ENCODE measurements at regions not wholly inside any gene's neighbourhood (a gene's known extent, or its start where the extent isn't known, plus 50 kb on each side); places are given as distances from the start of the nearest gene placed in this dataset.

DNA sequence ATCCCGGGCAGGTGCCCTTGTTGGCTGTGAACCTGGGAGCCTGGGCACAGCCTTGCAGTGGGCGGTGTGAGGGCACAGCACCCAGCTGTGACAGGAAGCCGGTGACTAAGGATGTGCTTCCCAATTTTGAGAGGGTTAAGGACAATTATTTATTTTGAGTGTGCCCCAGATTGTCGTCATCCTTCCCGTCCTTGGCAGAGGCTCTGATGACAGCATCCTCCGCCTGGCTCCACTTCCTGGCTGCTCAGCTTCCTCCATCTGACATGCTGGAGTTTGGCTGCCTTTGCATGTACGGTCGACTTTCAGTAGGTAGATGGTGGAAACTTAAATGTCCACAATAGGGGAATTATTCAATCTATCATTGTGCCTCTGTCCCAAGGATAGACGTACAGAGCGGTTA is 282.4 kb upstream of the EEF2KMT start:
- Histone ChIP-seq H3K27me3 (no peaks in the 10 kb centered on the region), H3K4me3 (no peak overlapping the region), H3K36me3 (no peaks in the 10 kb centered on the region), H3K9me3 (no peaks in the 10 kb centered on the region), H3K4me1 (no peaks in the 10 kb centered on the region), H3K27ac (no peak overlapping the region)
- intact Hi-C loops (cut with DNase I; ENCODE audit: low total_unique reads) (no loop called here), in situ Hi-C loops (cut with MboI; ENCODE audit: low pct_ligation_motif_present in 1 of 4, low pct_unique_long_range_greater_than_20kb in 1 of 4, low sequenced_read_pairs in 3 of 4) (loop anchor here in 1 of 4 donors (10.0 kb wide), 1 partner anchor 65 kb away; no protein-coding TSS in a partner anchor)
- no peak for TF ChIP-seq EP300 (IDR thresholded peaks at IDR 0.05; ENCODE audit: low read depth)
- TF ChIP-seq, protein P1, sequence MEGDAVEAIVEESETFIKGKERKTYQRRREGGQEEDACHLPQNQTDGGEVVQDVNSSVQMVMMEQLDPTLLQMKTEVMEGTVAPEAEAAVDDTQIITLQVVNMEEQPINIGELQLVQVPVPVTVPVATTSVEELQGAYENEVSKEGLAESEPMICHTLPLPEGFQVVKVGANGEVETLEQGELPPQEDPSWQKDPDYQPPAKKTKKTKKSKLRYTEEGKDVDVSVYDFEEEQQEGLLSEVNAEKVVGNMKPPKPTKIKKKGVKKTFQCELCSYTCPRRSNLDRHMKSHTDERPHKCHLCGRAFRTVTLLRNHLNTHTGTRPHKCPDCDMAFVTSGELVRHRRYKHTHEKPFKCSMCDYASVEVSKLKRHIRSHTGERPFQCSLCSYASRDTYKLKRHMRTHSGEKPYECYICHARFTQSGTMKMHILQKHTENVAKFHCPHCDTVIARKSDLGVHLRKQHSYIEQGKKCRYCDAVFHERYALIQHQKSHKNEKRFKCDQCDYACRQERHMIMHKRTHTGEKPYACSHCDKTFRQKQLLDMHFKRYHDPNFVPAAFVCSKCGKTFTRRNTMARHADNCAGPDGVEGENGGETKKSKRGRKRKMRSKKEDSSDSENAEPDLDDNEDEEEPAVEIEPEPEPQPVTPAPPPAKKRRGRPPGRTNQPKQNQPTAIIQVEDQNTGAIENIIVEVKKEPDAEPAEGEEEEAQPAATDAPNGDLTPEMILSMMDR (IDR thresholded peaks at IDR 0.05) = no peak
- TF ChIP-seq POLR2A (IDR thresholded peaks at IDR 0.05) = no peak
- no peak for TF ChIP-seq POLR2AphosphoS5 (IDR thresholded peaks at IDR 0.05)
- WGBS, 2 donors (ENCODE audit: low coverage in 1 of 2) = 77 to 93% methylated on average over 5 to 10 of the region's 10 CpGs
- no peak for DNase-seq

DNA sequence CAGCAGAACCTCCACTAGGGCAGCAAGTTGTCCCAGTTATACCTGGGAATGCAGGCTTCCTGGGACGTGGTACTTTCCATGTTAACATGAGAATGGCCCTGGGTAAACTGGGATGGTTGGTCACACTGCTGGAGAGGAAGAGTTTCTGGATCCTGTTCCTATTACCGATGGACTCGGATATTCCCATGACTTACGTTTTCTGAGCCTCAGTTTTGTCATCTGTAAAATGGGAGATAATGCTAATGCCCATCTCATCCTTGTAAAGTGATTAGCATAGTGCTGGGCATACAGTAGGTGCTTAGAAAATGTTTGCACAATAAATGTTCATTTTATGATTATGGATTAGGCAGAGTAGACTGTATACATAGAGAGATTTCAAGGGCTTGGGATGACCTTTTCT is 280.9 kb upstream of the EEF2KMT start:
- 83% methylated on average over 4 of the region's 4 CpGs; no CpG with 5 or more reads in 1 of the 2 donors for WGBS, 2 donors (ENCODE audit: low coverage in 1 of 2)
- TF ChIP-seq POLR2AphosphoS5 (IDR thresholded peaks at IDR 0.05) = no peak
- no peak for DNase-seq
- in situ Hi-C loops (cut with MboI; ENCODE audit: low pct_ligation_motif_present in 1 of 4, low pct_unique_long_range_greater_than_20kb in 1 of 4, low sequenced_read_pairs in 3 of 4) = loop anchor here in 1 of 4 donors (10.0 kb wide), 1 partner anchor 64 kb away; no protein-coding TSS in a partner anchor
- Histone ChIP-seq H3K4me3 (no peak overlapping the region), H3K27ac (no peak overlapping the region), H3K9me3 (no peaks in the 10 kb centered on the region), H3K36me3 (no peaks in the 10 kb centered on the region), H3K4me1 (no peaks in the 10 kb centered on the region), H3K27me3 (no peaks in the 10 kb centered on the region)
- intact Hi-C loops (cut with DNase I; ENCODE audit: low total_unique reads) = no loop called here

DNA sequence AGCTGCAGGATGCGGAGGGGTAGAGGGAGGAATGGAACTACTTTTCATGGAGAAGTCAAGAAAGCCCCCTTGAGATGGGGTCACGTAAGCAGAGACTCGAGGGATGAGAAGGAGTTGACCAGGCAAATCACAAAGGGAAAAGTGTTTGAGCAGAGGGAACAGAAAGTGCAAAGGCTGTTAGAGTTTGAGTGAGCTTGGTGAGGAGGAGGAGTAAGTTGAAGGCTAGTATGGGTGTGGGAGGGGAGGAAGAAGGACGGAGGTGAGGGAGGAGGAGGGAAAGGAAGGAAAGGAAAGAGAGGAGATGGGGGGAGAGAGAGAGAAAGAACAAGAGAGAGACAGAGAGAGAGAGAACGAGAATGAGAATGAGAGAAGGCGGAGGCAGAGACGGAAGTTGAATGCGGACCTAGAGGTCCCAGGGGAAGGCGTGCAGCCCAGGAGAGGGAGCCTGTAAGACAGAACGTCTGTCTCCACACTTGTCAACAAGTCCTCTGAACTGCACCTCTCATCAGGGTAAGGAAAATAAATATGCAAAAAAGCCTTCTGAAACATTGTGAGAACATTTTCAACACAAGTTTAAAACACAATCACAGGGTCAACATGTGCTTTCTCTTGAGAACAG is 279.8 kb upstream of the EEF2KMT start:
- intact Hi-C loops (cut with DNase I; ENCODE audit: low total_unique reads) (no loop called here), in situ Hi-C loops (cut with MboI; ENCODE audit: low pct_ligation_motif_present in 1 of 4, low pct_unique_long_range_greater_than_20kb in 1 of 4, low sequenced_read_pairs in 3 of 4) (loop anchor here in 1 of 4 donors (10.0 kb wide), 1 partner anchor 63 kb away; no protein-coding TSS in a partner anchor)
- no peak for TF ChIP-seq EP300 (IDR thresholded peaks at IDR 0.05; ENCODE audit: low read depth)
- TF ChIP-seq POLR2AphosphoS5 (IDR thresholded peaks at IDR 0.05) = no peak
- no peak for TF ChIP-seq POLR2A (IDR thresholded peaks at IDR 0.05)
- TF ChIP-seq, protein P1 (IDR thresholded peaks at IDR 0.05) = no peak
- Histone ChIP-seq H3K4me1 (no peaks in the 10 kb centered on the region), H3K9me3 (no peaks in the 10 kb centered on the region), H3K36me3 (no peaks in the 10 kb centered on the region), H3K27ac (no peak overlapping the region), H3K27me3 (no peaks in the 10 kb centered on the region), H3K4me3 (no peak overlapping the region)
- 56 to 65% methylated on average over 6 to 10 of the region's 10 CpGs for WGBS, 2 donors (ENCODE audit: low coverage in 1 of 2)
- no peak for DNase-seq

DNA sequence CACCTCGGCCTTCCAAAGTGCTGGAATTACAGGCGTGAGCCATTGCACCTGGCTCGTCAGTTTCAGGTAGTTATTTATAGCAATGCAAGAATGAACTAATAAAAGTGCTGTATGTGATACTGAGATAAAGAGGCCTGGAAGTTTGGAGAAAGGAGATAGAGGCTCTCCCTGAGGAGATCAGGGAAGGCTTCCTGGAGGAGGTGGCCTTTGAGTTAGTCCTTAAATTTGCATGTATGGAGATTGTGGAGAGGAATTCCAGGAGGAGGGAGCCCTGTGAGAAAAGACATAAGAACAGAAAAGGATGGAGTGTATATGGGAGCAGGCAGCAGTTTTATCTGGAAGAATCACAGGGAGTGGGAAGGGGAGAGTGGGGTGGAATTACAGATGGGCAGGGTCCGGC is 276.6 kb upstream of the EEF2KMT start:
- Histone ChIP-seq H3K9me3 (no peaks in the 10 kb centered on the region), H3K27ac (no peak overlapping the region), H3K27me3 (no peaks in the 10 kb centered on the region), H3K36me3 (no peaks in the 10 kb centered on the region), H3K4me1 (no peaks in the 10 kb centered on the region), H3K4me3 (no peak overlapping the region)
- intact Hi-C loops (cut with DNase I; ENCODE audit: low total_unique reads) = no loop called here
- WGBS, 2 donors (ENCODE audit: low coverage in 1 of 2) = 50 to 65% methylated on average over 3 to 4 of the region's 4 CpGs
- in situ Hi-C loops (cut with MboI; ENCODE audit: low pct_ligation_motif_present in 1 of 4, low pct_unique_long_range_greater_than_20kb in 1 of 4, low sequenced_read_pairs in 3 of 4) = loop anchor here in 1 of 4 donors (10.0 kb wide), 1 partner anchor 59 kb away; no protein-coding TSS in a partner anchor
- no peak for DNase-seq
- TF ChIP-seq POLR2AphosphoS5 (IDR thresholded peaks at IDR 0.05) (no peak), EP300 (IDR thresholded peaks at IDR 0.05; ENCODE audit: low read depth) (no peak), POLR2A (IDR thresholded peaks at IDR 0.05) (no peak)
- TF ChIP-seq, protein P1 (IDR thresholded peaks at IDR 0.05) = no peak

DNA sequence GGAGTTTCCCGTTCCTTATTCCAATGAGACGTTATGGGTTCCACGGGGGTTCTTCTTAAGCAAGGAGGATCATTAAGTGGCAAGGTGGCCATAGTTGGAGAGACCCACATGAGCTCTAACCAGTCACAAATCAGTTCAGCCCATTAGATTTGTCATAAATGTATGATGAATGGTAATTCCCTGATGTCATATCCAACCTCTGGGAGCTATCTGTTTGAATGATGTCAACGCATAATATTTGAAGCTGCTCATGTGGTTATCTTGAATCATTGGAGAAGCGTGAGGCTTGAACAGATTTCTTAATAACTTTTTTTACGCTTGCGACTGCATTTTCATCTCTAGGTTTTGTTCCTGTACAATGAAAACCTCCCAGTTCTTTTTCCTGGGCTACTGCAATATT is 270.4 kb upstream of the EEF2KMT start:
- 75 to 78% methylated on average over 5 to 7 of the region's 7 CpGs for WGBS, 2 donors (ENCODE audit: low coverage in 1 of 2)
- intact Hi-C loops (cut with DNase I; ENCODE audit: low total_unique reads) = no loop called here
- TF ChIP-seq, protein P1 (IDR thresholded peaks at IDR 0.05) = no peak
- TF ChIP-seq EP300 (IDR thresholded peaks at IDR 0.05; ENCODE audit: low read depth) (no peak), POLR2AphosphoS5 (IDR thresholded peaks at IDR 0.05) (no peak), POLR2A (IDR thresholded peaks at IDR 0.05) (no peak)

More for the DNA sequence above, 270.4 kb upstream of the EEF2KMT start:
- DNase-seq = no peak
- no peaks in the 10 kb centered on the region for H3K4me1 ChIP-seq
- in situ Hi-C loops (cut with MboI; ENCODE audit: low pct_ligation_motif_present in 1 of 4, low pct_unique_long_range_greater_than_20kb in 1 of 4, low sequenced_read_pairs in 3 of 4) = no loop called here
- H3K27ac ChIP-seq = no peak overlapping the region
- H3K36me3 ChIP-seq = no peaks in the 10 kb centered on the region
- H3K4me3 ChIP-seq = no peak overlapping the region
- H3K27me3 ChIP-seq = no peaks in the 10 kb centered on the region
- no peaks in the 10 kb centered on the region for H3K9me3 ChIP-seq

Measured in transverse colon (tissue), 4 donors.